HEK293 (cell line): ENCODE measurements at regions not wholly inside any gene's neighbourhood (a gene's known extent, or its start where the extent isn't known, plus 50 kb on each side); places are given as distances from the start of the nearest gene placed in this dataset.

ENCODE experiments used
- CTCF ChIA-PET: fragments of 350-600 bp; formaldehyde crosslinking; extraction: SDS; loops from one replicate; lab custom pipeline; 2021; ENCODE audit warnings: antibody characterized with exemption; lab: Yijun Ruan, JAX
- POLR2A ChIA-PET: fragments of 300-600 bp; formaldehyde crosslinking; extraction: SDS; loops from one replicate; lab custom pipeline; 2020; ENCODE audit warnings: antibody characterized with exemption, inconsistent platforms; lab: Yijun Ruan, JAX
- H3K27ac ChIP-seq: fragments of 200-500 bp; sonication (Bioruptor generic); 2 replicates; pipeline ENCODE4 v1.5.1; 2014; ENCODE audit warnings: low read depth, low read length, control low read depth, inconsistent platforms; ENCODE audit errors: extremely low read depth
- H3K36me3 ChIP-seq, 2 experiments: fragments of 200-500 bp in 1 of 2; sonication (Bioruptor generic) in 1 of 2; 1 replicate in 1 of 2; 2 replicates in 1 of 2; pipeline ENCODE4 v1.5.1; 2014 to 2017; ENCODE audit warnings: inconsistent platforms in 2 of 2, low read length in 2 of 2; ENCODE audit not compliant: control insufficient read depth in 2 of 2, insufficient read depth in 1 of 2
- H3K4me1 ChIP-seq: fragments of 200-500 bp; sonication (Bioruptor generic); 2 replicates; pipeline ENCODE4 v1.5.1; 2014; ENCODE audit warnings: mild to moderate bottlenecking, low read length, inconsistent platforms; ENCODE audit not compliant: control insufficient read depth, insufficient read depth
- H3K4me3 ChIP-seq: 2 replicates; pipeline ENCODE4 v1.5.1; 2011; ENCODE audit warnings: low read depth, mild to moderate bottlenecking, control low read depth, low read length, moderate library complexity
- H3K9me3 ChIP-seq: fragments of 200-500 bp; sonication (Bioruptor generic); 2 replicates; pipeline ENCODE4 v1.5.1; 2014; ENCODE audit warnings: low read depth, low read length, inconsistent platforms; ENCODE audit not compliant: control insufficient read depth, insufficient read depth
- BCL11B ChIP-seq: fragments of 450-650 bp; formaldehyde crosslinking; IDR thresholded peaks from 2 replicates; pipeline ENCODE4 v1.5.1; 2016; ENCODE audit warnings: low read depth, missing biosample characterization, missing genetic modification characterization
- FEZF1 ChIP-seq: fragments of 450-650 bp; formaldehyde crosslinking; IDR thresholded peaks from 2 replicates; pipeline ENCODE4 v1.5.1; 2016; ENCODE audit warnings: missing biosample characterization, missing genetic modification characterization
- KLF16 ChIP-seq: fragments of 450-650 bp; formaldehyde crosslinking; IDR thresholded peaks from 2 replicates; pipeline ENCODE4 v1.5.1; 2017; ENCODE audit warnings: missing biosample characterization, missing genetic modification characterization
- KLF9 ChIP-seq: fragments of 450-650 bp; formaldehyde crosslinking; IDR thresholded peaks from 2 replicates; pipeline ENCODE4 v1.5.1; 2016; ENCODE audit warnings: missing biosample characterization, missing genetic modification characterization, low read depth
- MEIS1 ChIP-seq: sonication (generic); formaldehyde crosslinking; IDR thresholded peaks from 2 replicates; pipeline ENCODE4 v1.8.1; 2022; ENCODE audit warnings: missing genetic modification reagents, mild to moderate bottlenecking, borderline replicate concordance
- MZF1 ChIP-seq: fragments of 450-650 bp; formaldehyde crosslinking; IDR thresholded peaks from 2 replicates; pipeline ENCODE4 v1.5.1; 2017; ENCODE audit warnings: missing biosample characterization, missing genetic modification characterization, borderline replicate concordance
- ZBTB21 ChIP-seq: fragments of 450-650 bp; formaldehyde crosslinking; IDR thresholded peaks from 2 replicates; pipeline ENCODE4 v1.5.1; 2017; ENCODE audit warnings: missing biosample characterization, missing genetic modification characterization
- ZBTB26 ChIP-seq: fragments of 450-650 bp; formaldehyde crosslinking; optimal IDR thresholded peaks from 2 replicates; pipeline ENCODE3; 2016; ENCODE audit warnings: missing biosample characterization, mild to moderate bottlenecking, missing genetic modification characterization
- ZBTB6 ChIP-seq: fragments of 450-650 bp; formaldehyde crosslinking; IDR thresholded peaks from 2 replicates; pipeline ENCODE4 v1.5.1; 2017; ENCODE audit warnings: missing biosample characterization, missing genetic modification characterization
- ZNF157 ChIP-seq: fragments of 450-650 bp; formaldehyde crosslinking; IDR thresholded peaks from 2 replicates; pipeline ENCODE4 v1.5.1; 2016; ENCODE audit warnings: missing biosample characterization, missing genetic modification characterization
- ZNF248 ChIP-seq: fragments of 450-650 bp; formaldehyde crosslinking; IDR thresholded peaks from 2 replicates; pipeline ENCODE4 v1.5.1; 2017; ENCODE audit warnings: missing biosample characterization, missing genetic modification characterization
- ZNF274 ChIP-seq, 2 experiments: fragments of 200-500 bp in 1 of 2; fragments of 450-650 bp in 1 of 2; sonication (Bioruptor generic) in 1 of 2; formaldehyde crosslinking in 1 of 2; IDR thresholded peaks; 2 replicates each; pipeline versions ENCODE4 v1.5.1 to v1.6.1; 2014 to 2016; ENCODE audit warnings: borderline replicate concordance in 1 of 2, inconsistent platforms in 1 of 2, low read length in 1 of 2, missing biosample characterization in 1 of 2, missing genetic modification characterization in 1 of 2
- ZNF423 ChIP-seq: fragments of 450-650 bp; formaldehyde crosslinking; IDR thresholded peaks from 2 replicates; pipeline ENCODE4 v1.5.1; 2016; ENCODE audit warnings: missing biosample characterization, missing genetic modification characterization
- ZNF426 ChIP-seq: fragments of 450-650 bp; formaldehyde crosslinking; IDR thresholded peaks from 2 replicates; pipeline ENCODE4 v1.5.1; 2017; ENCODE audit warnings: missing biosample characterization, missing genetic modification characterization, mild to moderate bottlenecking, inconsistent platforms, moderate library complexity
- ZNF488 ChIP-seq: fragments of 450-650 bp; formaldehyde crosslinking; IDR thresholded peaks from 2 replicates; pipeline ENCODE4 v1.5.1; 2016; ENCODE audit warnings: missing biosample characterization, missing genetic modification characterization
- ZNF621 ChIP-seq: fragments of 450-650 bp; formaldehyde crosslinking; IDR thresholded peaks from 2 replicates; pipeline ENCODE4 v1.5.1; 2017; ENCODE audit warnings: missing biosample characterization, missing genetic modification characterization
- ZNF624 ChIP-seq: fragments of 450-650 bp; formaldehyde crosslinking; IDR thresholded peaks from 2 replicates; pipeline ENCODE4 v1.5.1; 2017; ENCODE audit warnings: missing biosample characterization, missing genetic modification characterization
- ZNF629 ChIP-seq: fragments of 450-650 bp; formaldehyde crosslinking; IDR thresholded peaks from 2 replicates; pipeline ENCODE4 v1.5.1; 2017; ENCODE audit warnings: missing biosample characterization, missing genetic modification characterization
- ZSCAN4 ChIP-seq: fragments of 450-650 bp; formaldehyde crosslinking; IDR thresholded peaks from 2 replicates; pipeline ENCODE4 v1.5.1; 2017; ENCODE audit warnings: missing biosample characterization, missing genetic modification characterization
- TF ChIP-seq, protein P1 (sequence below): fragments of 450-650 bp; formaldehyde crosslinking; IDR thresholded peaks from 2 replicates; pipeline ENCODE4 v1.5.1; 2016; ENCODE audit warnings: missing biosample characterization, missing genetic modification characterization
- TF ChIP-seq, protein P2 (sequence below): fragments of 450-650 bp; formaldehyde crosslinking; IDR thresholded peaks from 2 replicates; pipeline ENCODE4 v1.5.1; 2016; ENCODE audit warnings: missing biosample characterization, missing genetic modification characterization
- TF ChIP-seq, protein P3 (sequence below): fragments of 450-650 bp; formaldehyde crosslinking; IDR thresholded peaks from 2 replicates; pipeline ENCODE4 v1.5.1; 2017; ENCODE audit warnings: missing biosample characterization, missing genetic modification characterization

DNA sequence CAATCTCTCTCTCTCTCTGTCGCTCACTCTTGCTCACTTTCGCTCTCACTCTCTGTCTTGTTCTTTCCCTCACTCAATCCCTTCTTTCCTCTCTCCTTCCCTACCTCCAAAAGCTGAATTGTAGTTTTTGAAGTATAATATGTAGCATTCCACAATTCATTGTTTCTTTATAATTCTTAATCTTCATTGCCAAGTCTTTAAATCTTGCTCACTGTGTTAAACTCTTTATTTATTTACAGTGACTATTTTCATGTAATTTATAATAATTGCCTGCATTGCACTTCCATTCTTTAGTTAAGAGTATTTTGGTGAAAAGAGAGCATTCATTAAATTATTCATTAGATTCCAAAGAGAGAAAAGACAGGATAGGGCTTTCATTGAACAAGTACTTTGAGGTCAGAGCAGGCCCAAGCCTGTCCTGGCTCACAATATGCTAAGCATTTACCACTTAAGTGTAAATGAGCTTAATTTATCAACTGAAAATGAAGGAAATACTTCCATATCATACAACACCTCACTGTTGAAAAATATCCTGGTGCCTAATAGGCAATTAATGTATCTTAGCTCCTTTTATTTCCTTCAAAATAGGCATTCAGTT is 257.4 kb upstream of the SLITRK1 start (continued):
- TF ChIP-seq ZNF488 (no peak), ZBTB6 (tag by site-specific recombination) (no peak)
- TF ChIP-seq, all 188 proteins: peak for 0

GRCh38 chr13:84137292-84137691 is 255.0 kb upstream of the SLITRK1 start:
- no peak overlapping the region for H3K27ac ChIP-seq
- H3K4me1 ChIP-seq = no peaks in the 10 kb centered on the region
- H3K4me3 ChIP-seq = no peak overlapping the region
- H3K9me3 ChIP-seq = no peaks in the 10 kb centered on the region
- H3K36me3 ChIP-seq = no peaks in the 10 kb centered on the region
- no peak for TF ChIP-seq ZSCAN4 (tag by site-specific recombination)
- no peak for TF ChIP-seq ZNF624 (tag by site-specific recombination)
- TF ChIP-seq KLF16 = no peak
- TF ChIP-seq, protein P1, sequence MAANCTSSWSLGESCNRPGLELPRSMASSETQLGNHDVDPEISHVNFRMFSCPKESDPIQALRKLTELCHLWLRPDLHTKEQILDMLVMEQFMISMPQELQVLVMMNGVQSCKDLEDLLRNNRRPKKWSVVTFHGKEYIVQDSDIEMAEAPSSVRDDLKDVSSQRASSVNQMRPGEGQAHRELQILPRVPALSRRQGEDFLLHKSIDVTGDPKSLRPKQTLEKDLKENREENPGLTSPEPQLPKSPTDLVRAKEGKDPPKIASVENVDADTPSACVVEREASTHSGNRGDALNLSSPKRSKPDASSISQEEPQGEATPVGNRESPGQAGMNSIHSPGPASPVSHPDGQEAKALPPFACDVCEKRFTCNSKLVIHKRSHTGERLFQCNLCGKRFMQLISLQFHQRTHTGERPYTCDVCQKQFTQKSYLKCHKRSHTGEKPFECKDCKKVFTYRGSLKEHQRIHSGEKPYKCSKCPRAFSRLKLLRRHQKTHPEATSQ (tag by site-specific recombination) = no peak
- no peak for TF ChIP-seq MZF1
- no peak for TF ChIP-seq ZNF157
- TF ChIP-seq ZNF629 (tag by site-specific recombination) = no peak
- CTCF ChIA-PET = no interaction called here
- POLR2A ChIA-PET = no interaction called here

DNA sequence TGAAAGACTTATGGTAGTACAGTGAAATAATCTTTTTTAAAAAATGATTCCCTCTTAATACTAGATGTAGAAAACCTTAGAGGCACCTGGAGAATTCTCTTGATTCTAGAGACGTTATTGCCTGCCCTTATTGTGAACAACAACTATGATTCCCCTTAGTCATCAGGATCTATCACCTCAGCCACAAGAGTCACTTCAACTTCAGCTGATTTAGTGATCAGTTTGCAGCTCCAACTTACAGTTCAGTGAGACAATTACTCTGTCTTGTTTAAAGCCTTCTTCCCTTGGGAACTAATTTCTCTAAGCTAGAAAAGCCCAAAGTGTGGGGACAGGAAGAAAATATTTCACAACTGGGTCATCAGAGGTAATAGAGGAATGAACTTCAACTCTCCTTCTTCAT is 254.3 kb upstream of the SLITRK1 start:
- POLR2A ChIA-PET = no interaction called here
- Histone ChIP-seq H3K36me3 (no peaks in the 10 kb centered on the region), H3K4me1 (no peaks in the 10 kb centered on the region), H3K27ac (no peak overlapping the region), H3K9me3 (no peaks in the 10 kb centered on the region), H3K4me3 (no peak overlapping the region)
- CTCF ChIA-PET = no interaction called here
- TF ChIP-seq ZNF423 (tag by site-specific recombination) (no peak), FEZF1 (tag by site-specific recombination) (no peak), KLF9 (tag by site-specific recombination) (no peak), BCL11B (no peak), MZF1 (no peak), MEIS1 (CRISPR knock-in tag) (no peak), ZNF274 (IDR thresholded peaks at IDR 0.05; ENCODE audit: low read length) (no peak), ZNF274 (tag by site-specific recombination; IDR thresholded peaks at IDR 0.05; ENCODE audit: borderline replicate concordance) (no peak), ZNF621 (tag by site-specific recombination) (no peak), ZNF248 (tag by site-specific recombination) (no peak), ZBTB21 (no peak), ZBTB26 (tag by site-specific recombination) (no peak), ZNF426 (tag by site-specific recombination) (no peak)
- TF ChIP-seq, protein P2, sequence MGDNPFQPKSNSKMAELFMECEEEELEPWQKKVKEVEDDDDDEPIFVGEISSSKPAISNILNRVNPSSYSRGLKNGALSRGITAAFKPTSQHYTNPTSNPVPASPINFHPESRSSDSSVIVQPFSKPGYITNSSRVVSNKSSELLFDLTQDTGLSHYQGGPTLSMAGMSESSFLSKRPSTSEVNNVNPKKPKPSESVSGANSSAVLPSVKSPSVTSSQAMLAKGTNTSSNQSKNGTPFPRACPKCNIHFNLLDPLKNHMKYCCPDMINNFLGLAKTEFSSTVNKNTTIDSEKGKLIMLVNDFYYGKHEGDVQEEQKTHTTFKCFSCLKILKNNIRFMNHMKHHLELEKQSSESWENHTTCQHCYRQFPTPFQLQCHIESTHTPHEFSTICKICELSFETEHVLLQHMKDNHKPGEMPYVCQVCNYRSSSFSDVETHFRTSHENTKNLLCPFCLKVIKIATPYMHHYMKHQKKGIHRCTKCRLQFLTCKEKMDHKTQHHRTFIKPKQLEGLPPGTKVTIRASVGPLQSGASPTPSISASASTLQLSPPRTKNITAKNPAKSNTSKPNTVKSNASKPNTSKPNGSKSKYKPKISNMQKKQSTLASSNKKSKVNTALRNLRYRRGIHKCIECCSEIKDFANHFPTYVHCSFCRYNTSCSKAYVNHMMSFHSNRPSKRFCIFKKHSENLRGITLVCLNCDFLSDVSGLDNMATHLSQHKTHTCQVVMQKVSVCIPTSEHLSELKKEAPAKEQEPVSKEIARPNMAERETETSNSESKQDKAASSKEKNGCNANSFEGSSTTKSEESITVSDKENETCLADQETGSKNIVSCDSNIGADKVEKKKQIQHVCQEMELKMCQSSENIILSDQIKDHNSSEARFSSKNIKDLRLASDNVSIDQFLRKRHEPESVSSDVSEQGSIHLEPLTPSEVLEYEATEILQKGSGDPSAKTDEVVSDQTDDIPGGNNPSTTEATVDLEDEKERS (tag by site-specific recombination) = no peak
- TF ChIP-seq, protein P3, sequence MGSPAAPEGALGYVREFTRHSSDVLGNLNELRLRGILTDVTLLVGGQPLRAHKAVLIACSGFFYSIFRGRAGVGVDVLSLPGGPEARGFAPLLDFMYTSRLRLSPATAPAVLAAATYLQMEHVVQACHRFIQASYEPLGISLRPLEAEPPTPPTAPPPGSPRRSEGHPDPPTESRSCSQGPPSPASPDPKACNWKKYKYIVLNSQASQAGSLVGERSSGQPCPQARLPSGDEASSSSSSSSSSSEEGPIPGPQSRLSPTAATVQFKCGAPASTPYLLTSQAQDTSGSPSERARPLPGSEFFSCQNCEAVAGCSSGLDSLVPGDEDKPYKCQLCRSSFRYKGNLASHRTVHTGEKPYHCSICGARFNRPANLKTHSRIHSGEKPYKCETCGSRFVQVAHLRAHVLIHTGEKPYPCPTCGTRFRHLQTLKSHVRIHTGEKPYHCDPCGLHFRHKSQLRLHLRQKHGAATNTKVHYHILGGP (tag by site-specific recombination) = no peak
